Fibroblast of peridontal ligament (primary cell): ENCODE measurements at regions not wholly inside any gene's neighbourhood (a gene's known extent, or its start where the extent isn't known, plus 50 kb on each side); places are given as distances from the start of the nearest gene placed in this dataset.
A peak's percentile ranks its signal among the peaks of the same experiment; 100 is the strongest.

Experiments
- DNase-seq: peaks from one replicate; pipeline ENCODE4 v3.0.0-alpha.2; 2010; ENCODE audit errors: extremely low read depth

GRCh38 chr11:116642481-116642880 lies 130.3 kb downstream of the BUD13 start:
- DNase-seq, result no peak

DNA sequence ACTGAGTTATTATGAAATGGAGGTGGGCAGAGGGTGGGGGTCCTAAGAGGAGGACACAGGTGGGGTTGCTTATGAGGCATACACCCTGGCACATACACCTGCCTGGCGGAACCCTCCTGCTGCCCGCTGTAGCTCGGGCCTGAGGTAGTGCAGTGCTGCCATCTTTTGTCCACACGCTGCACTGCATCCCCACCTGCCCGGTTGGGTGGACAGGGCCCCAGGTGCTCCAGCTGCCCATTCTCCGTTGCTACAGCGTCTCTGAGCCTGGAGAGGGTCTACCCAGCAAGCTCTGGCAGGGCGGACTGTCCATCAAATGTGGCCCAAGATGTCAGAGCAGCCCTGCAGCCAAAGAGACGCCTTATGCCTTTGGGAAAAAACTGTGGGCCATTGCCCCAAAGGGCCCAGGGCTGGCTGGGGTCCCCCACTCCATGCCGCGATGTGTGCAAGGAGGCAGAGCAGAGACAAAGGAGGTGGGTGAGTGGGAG lies 131.2 kb downstream of the BUD13 start:
- DNase-seq, result no peak

GRCh38 chr11:116640641-116641402 lies 132.0 kb downstream of the BUD13 start:
- no peak for DNase-seq

GRCh38 chr11:116638463-116638862 lies 134.3 kb downstream of the BUD13 start:
- DNase-seq, result no peak

GRCh38 chr11:116637766-116638165 lies 135.0 kb downstream of the BUD13 start:
- no peak for DNase-seq

DNA sequence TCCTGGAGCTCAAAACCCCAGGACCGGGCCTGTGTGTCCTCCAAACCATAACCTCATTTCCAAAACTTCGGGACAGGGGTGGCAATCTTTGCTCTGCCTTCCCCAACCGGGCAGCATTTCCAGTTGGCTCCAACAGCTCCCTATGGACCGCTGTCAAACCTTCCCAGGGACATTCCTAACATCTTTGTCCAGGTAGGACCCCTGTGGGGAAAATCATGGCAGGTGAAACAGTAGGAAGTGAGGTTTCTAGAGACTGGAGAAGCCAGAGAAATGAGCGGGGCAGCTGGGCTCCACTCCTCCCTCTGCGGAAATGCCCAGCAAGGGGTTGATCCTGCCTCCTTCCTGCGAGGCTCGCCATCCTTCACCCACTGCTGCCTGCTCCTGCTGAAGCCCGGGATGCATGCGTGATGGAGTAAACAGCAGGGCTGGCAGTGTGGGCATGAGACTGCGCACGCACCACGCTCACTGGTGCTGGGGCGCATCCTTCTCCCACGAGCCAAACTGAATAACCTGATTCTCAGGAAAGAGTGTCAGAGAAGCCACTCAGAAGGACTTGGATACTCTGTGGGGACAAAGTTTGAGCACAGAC lies 136.4 kb downstream of the BUD13 start:
- DNase-seq, result no peak

DNA sequence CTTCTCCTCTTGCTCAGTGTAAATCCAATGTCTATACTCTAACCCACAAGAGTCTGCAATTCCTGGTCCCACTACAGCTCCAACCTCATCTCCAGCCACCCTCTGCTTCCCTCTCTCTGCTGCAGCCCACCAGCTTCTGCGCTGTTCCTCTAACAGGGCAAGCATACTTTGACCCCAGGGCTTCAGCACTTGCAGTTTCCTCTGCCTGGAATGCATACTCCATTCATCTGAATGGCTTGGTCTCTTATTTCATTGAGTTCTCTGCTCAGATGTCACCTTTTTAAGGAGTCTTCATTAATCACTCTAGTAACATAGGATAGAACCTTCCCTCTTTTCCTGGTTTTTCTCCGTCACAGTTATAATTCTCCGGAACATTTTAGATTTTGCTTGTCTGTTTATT lies 141.6 kb downstream of the BUD13 start:
- DNase-seq, result no peak

- DNase-seq, result no peak
These were observed 154.3 kb downstream of the BUD13 start for GRCh38 chr11:116618461-116618860.

DNA sequence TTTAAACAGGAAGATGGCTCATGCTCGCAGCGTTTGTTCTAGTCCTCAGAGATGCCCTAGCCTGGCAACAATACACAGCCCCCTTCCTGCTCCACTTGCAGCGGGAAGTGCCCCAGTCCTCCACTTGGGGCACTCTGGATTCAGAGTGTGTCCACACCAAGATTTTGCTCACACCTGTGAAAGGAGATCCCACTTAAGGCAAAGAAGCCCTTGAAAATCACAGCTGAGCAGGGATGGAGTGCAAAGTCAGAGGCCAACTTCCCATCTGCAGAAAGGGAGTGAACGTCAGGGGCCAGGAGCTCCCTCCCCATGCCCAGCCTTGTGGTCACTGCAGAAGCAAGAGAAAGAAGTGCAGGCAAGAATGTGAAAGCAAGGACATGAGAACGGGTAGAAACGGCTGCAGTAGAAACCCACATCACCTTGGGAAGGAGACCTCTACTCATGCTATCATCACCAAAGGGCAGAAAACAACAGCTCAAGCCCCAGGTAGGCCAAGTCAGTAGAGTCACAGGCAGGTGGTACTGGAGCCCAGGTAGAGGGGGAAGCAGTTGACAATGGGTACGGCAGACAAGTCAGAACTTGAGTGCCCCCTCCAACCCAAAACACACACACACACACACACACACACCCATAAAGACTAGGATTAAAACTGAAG lies 157.4 kb downstream of the BUD13 start:
- DNase-seq, result no peak

DNA sequence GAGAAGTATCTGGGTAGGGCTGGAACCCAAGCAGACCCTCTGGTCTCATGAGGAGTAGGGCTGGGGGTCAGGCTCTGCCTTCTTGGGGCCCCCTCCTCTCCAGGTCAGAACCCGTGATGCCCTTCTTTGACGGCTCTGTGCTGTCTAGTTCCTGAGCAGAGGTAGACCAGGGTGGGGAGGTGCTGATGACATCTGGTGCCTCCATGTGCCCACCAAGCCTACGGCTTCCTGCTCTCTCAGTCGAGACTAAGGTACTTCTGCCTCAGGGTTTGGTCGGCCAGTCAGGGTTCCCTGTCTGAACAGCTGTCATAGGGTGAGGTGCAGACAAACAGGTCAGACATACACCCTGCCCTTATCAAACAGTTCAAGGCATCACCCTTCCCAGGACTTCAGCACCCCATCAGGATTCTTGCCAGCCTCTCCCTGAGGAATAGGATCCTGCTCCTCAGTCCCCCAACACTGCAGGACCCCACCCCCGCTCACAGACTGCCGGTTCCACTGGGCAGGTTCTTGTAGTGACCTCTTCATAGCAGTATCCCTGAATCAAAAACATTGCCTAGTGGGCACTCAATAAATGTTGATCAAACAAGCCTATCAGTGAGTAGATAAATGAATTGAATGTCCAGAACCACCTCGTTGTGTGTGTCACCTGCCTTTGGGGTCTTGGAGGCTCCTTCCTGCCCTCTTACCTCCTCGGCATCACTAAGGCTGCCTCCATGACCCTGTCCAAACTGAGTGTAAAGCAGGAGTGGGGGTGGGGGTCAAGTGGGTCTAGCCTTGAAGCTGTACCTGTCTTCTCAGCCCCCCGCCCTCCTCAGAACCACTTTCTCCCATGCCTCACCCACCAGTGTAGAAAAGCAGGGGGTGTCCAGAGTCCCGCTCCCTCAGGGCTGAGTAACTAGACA lies 158.2 kb downstream of the BUD13 start:
- no peak for DNase-seq

DNA sequence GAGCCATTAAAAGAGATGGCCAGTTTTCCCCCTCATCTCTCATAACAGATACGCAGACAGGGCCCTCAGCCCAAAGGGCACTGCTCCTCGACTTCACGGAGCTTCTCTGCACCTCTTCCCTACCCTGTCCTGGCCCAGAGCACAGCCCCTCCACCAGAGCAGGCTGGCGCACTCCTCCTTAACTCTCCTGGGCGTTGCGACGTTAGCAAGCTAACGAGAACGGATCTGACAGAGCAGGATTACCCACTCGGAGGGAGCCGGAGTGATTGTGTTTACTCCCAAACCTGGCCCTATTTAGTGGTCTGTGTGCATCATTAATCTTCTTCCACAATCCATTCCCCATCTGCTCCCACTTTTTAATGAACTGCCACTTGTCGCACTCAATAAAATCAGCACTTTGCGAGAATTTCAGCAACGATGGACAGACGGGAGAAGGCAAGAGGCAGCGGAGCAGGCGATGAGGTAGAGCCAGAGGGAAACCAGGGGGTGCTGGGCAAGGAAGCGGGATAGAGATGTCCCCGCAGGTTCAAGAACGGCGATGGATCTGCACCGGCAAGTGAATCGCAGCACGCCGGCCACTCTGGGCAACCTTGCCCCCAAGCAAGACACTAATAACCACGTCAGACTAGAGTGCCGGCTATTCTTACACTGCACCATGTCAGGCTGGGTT lies 159.4 kb downstream of the BUD13 start:
- no peak for DNase-seq

GRCh38 chr11:116611998-116612620 lies 160.7 kb downstream of the BUD13 start:
- DNase-seq, result no peak

DNA sequence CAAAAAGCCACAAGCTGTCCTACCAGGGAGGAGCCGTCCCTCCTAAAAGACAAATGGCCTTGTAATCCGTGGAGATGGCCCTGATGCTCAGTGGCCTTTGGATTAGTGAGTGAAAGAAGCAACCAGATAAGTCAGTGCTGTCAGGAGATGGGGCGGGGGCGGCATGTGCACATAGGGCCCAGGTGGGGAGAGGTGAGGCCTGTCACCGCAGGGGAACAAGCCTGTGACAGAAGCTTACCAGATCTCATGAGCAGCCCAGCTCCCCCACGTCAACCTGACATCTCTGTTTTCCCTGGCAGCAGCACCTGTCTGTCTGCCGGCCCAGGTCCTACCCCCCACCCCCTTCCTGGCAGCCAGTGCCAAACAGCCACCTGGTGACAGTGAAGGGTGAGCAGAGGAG lies 162.6 kb downstream of the BUD13 start:
- DNase-seq, result no peak

- DNase-seq, result no peak
These were observed 165.8 kb downstream of the BUD13 start for GRCh38 chr11:116607027-116607426.

- DNase-seq, result no peak
These were observed 167.0 kb downstream of the BUD13 start for GRCh38 chr11:116605543-116606459.

DNA sequence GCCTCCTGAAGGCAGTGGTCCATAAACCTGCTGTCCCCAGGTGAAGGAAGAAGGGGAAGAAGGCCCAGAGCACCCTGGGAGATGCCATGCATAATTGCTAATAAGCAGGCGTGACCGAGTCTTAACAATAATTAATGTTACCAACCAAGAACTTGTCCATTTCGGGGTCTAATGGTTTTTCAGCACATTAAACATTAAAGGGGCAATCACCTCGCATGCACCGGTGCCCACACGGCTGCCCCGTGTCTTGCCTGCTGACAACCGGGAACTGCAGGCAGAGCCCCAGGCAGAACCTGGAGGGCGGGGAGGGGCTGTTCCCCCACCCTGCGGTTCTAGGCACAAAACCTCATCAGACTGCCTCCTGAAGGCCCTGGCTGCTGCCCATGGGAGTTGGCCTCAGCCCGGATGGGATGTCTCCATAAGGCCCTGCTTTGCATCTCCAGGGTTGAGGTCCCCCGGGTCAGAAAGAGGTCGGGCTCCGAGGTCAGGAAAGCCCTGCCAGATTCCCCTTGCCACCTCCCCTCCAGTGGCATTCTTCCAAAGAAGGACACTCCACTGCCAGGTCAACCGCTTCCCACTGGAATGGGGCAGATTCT lies 169.0 kb downstream of the BUD13 start:
- no peak for DNase-seq

DNA sequence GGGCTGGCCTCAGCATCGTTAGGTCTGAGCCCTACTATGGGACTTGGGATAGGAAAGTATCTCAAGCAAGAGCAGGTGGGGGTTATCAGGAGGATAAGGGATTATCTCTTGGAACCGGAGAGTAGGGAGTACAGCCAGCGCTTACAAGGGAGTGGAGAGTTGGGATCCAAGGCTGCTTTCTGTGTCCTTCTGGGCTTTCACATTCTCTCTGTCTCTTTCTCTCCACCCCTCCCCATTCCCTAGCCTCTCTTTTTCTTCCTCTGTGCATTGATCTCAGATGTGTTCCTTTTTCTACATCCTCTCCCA lies 170.2 kb downstream of the BUD13 start:
- no peak for DNase-seq

- peak; percentile 0 for DNase-seq
These were observed 170.8 kb downstream of the BUD13 start for GRCh38 chr11:116601814-116602636.

- DNase-seq, result no peak
These were observed 171.9 kb downstream of the BUD13 start for GRCh38 chr11:116600930-116601329.
